GM23338 (cell line): ENCODE measurements at regions not wholly inside any gene's neighbourhood (a gene's known extent, or its start where the extent isn't known, plus 50 kb on each side); places are given as distances from the start of the nearest gene placed in this dataset.

Experiments used
- TF ChIP-seq, protein P1 (sequence below): IDR thresholded peaks from one replicate; pipeline ENCODE4 v1.6.1; 2018; ENCODE audit warnings: antibody characterized with exemption; ENCODE audit not compliant: unreplicated experiment
- TF ChIP-seq, protein P2 (sequence below), 2 experiments: fragments of 200-600 bp in 1 of 2; sonication (generic) in 1 of 2; conservative IDR thresholded peaks; 2 replicates each; pipeline versions ENCODE4 v1.5.1 to v1.6.1; 2016 to 2017; ENCODE audit warnings: antibody characterized with exemption in 2 of 2, low read depth in 2 of 2, mild to moderate bottlenecking in 2 of 2, moderate library complexity in 1 of 2

DNA sequence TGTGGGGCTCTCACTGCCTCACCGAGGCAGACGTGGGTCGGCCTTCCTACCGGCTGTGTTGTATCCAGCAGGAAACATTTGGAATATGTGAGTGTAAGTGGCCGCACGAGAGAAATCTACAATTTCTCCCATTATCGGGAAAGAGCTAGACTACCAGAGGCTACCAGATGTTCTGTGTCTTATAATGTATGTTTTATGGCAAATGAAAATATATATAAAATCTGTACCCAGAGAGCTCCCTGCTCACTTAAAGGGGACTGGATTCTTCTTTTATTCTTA, 69.5 kb upstream of the PITX1 start:
- TF ChIP-seq, protein P1, sequence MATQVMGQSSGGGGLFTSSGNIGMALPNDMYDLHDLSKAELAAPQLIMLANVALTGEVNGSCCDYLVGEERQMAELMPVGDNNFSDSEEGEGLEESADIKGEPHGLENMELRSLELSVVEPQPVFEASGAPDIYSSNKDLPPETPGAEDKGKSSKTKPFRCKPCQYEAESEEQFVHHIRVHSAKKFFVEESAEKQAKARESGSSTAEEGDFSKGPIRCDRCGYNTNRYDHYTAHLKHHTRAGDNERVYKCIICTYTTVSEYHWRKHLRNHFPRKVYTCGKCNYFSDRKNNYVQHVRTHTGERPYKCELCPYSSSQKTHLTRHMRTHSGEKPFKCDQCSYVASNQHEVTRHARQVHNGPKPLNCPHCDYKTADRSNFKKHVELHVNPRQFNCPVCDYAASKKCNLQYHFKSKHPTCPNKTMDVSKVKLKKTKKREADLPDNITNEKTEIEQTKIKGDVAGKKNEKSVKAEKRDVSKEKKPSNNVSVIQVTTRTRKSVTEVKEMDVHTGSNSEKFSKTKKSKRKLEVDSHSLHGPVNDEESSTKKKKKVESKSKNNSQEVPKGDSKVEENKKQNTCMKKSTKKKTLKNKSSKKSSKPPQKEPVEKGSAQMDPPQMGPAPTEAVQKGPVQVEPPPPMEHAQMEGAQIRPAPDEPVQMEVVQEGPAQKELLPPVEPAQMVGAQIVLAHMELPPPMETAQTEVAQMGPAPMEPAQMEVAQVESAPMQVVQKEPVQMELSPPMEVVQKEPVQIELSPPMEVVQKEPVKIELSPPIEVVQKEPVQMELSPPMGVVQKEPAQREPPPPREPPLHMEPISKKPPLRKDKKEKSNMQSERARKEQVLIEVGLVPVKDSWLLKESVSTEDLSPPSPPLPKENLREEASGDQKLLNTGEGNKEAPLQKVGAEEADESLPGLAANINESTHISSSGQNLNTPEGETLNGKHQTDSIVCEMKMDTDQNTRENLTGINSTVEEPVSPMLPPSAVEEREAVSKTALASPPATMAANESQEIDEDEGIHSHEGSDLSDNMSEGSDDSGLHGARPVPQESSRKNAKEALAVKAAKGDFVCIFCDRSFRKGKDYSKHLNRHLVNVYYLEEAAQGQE, result no peak
- TF ChIP-seq, protein P2, sequence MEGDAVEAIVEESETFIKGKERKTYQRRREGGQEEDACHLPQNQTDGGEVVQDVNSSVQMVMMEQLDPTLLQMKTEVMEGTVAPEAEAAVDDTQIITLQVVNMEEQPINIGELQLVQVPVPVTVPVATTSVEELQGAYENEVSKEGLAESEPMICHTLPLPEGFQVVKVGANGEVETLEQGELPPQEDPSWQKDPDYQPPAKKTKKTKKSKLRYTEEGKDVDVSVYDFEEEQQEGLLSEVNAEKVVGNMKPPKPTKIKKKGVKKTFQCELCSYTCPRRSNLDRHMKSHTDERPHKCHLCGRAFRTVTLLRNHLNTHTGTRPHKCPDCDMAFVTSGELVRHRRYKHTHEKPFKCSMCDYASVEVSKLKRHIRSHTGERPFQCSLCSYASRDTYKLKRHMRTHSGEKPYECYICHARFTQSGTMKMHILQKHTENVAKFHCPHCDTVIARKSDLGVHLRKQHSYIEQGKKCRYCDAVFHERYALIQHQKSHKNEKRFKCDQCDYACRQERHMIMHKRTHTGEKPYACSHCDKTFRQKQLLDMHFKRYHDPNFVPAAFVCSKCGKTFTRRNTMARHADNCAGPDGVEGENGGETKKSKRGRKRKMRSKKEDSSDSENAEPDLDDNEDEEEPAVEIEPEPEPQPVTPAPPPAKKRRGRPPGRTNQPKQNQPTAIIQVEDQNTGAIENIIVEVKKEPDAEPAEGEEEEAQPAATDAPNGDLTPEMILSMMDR (conservative IDR thresholded peaks at IDR 0.05; ENCODE audit: low read depth in 2 of 2), result no peak
